Frontal cortex (tissue), 3 donors: ENCODE measurements at regions not wholly inside any gene's neighbourhood (a gene's known extent, or its start where the extent isn't known, plus 50 kb on each side); places are given as distances from the start of the nearest gene placed in this dataset.
"Not testable (repeated sequence)": the region's sequence is repeated elsewhere in the genome, so short reads cannot be mapped to it uniquely, and the experiment has no call there.

Experiments used
- DNase-seq, 2 donors: peaks; one replicate each; pipeline ENCODE4 v3.0.0; 2012; ENCODE audit warnings: low spot score in 2 of 2
- FAIRE-seq: peaks from 2 replicates; lab custom pipeline; 2012; peaks lifted over from hg19 to GRCh38; lab: Jason Lieb, UNC
- donor health status: control.
- donor health status: control.
- donor health status: control.

GRCh38 chr2:210844016-210844415 lies 287.6 kb downstream of the CPS1 start:
- FAIRE-seq, result no peak

GRCh38 chr2:210859314-210859713 lies 302.9 kb downstream of the CPS1 start:
- FAIRE-seq (no peak), DNase-seq (no peak)

More at GRCh38 chr2:210844016-210844415, 287.6 kb downstream of the CPS1 start:
- no peak for DNase-seq

DNA sequence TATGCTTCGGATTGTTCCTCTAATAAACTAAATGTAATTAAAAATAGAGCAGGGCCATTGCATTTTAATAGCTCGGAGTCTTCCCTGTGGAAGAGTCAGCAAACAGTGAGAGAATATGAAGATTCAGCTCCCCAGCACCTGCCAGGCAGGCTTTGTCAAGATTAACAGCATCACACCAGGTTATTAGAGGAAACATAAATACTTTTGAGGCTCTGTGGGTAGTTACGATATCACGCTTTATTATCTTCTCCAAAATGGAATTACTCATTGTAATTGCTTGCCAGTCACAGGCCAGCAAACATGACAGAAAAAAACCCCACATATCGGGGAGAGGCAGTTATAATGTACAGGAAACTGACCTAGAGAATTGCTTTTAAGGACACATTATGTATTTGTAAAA lies 303.9 kb downstream of the CPS1 start:
- DNase-seq, result no peak
- no peak for FAIRE-seq

DNA sequence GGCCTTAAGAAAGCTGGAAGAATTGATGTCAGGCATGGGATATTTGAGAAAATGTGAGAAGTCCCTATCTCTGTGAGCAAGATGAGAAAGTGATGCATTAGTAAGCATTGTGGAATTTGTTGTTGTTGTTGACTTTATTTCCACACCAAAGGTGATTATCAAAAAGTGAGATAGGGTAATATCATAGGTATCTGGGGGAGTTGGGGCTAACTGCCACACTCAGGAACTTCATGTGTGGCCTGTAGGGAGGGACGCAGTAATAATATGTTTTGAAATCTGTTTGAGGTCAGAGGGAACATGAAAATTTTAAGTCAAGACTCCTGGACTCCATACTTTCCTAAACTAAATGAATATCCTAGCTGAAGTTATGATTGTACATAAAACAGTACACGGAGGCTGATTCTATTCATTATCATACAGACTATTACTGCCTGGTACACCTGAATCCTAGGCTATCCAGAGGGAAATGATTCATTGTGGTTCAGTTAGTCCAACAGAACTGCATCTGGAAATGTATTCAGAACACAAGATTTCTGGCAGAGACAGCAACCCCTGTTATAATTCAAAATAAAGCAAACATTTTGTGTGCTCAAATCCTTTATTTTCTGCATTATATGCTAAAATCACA lies 304.8 kb downstream of the CPS1 start:
- FAIRE-seq, result no peak
- no peak for DNase-seq

DNA sequence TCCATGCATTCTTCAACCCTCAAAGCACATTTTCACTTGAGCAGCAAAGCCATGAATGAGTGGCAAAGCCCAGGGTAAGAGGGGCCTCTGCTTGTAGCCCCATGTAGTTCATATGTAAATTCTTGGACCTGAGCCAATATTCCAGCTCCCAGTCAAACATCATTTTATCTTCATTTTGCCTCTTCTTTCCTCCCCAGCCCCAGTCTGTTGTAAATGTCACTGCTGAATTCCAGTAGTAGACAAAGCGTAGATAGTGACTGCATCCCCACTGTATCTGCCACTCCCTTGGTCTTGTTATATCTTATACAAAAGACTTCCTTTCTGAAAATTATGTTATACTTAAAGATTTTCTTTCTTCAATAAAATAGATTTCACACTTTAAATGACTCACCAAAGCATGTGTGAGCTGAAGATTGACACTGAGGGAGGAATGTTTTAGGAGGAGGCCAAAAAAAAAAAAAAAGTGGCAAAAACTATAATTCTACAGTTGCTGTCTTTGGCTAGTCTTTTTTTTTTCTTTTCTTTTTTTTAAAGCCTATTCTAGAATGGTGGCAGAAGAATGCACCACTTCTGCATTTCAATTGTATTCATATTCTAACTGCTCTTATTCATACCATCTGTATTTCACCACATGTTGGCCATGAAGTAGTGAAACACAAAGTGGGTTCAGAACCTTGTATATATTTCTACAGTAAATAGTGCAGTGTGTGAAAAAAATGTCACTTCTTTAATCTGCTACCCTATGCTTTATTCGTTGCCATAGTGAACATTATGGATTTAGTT lies 306.1 kb downstream of the CPS1 start:
- no peak for DNase-seq
- FAIRE-seq, result no peak

GRCh38 chr2:210863283-210863682 lies 306.9 kb downstream of the CPS1 start:
- DNase-seq (no peak), FAIRE-seq (no peak)

GRCh38 chr2:210871566-210871965 lies 315.2 kb downstream of the CPS1 start:
- not testable (repeated sequence) for DNase-seq, FAIRE-seq

GRCh38 chr2:210873631-210874030 lies 317.2 kb downstream of the CPS1 start:
- FAIRE-seq (no peak), DNase-seq (no peak)

- DNase-seq (no peak), FAIRE-seq (no peak)
Measured at GRCh38 chr2:210884227-210884626, 327.8 kb downstream of the CPS1 start.

DNA sequence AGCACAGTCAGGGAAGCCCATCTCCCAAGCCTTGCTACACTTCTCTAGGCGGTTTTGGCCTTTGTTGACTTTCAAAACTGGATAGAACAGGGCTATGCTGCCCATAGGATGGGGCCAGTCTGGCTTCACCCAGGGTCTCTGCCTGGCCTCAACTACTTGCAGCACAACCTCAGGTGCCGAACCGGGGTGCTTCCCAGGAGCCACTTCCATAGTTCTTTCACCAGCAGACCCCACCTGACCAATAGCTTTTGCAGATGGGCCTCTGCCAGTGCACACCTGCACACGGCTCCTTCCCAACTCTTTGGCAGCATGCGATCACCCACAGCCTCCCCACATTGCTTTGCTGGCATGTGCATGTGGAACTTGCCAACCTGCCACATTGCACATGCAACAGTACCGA lies 331.6 kb downstream of the CPS1 start:
- FAIRE-seq, result no peak
- no peak for DNase-seq

DNA sequence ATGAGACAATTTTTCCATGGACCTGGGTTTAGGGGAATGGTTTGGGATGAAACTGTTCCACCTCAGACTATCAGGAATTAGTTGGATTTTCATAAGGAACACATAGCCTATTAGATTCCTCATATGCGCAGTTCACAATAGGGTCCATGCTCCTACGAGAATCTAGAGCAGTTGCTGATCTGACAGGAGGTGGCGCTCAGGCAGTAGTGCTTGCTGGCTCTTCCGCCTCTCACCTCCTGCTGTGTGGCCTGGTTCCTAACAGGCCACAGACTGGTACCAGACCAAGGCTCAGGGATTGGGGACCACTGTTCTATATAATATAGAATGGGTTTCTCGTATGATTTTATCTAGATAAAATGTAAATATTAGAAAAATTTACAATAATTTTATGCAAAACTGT lies 338.7 kb downstream of the CPS1 start:
- no peak for DNase-seq
- FAIRE-seq, result no peak

GRCh38 chr2:210899131-210899530 lies 342.7 kb downstream of the CPS1 start:
- DNase-seq, result no peak
- FAIRE-seq, result no peak

GRCh38 chr2:210901326-210901725 lies 344.9 kb downstream of the CPS1 start:
- FAIRE-seq, result no peak
- no peak for DNase-seq

DNA sequence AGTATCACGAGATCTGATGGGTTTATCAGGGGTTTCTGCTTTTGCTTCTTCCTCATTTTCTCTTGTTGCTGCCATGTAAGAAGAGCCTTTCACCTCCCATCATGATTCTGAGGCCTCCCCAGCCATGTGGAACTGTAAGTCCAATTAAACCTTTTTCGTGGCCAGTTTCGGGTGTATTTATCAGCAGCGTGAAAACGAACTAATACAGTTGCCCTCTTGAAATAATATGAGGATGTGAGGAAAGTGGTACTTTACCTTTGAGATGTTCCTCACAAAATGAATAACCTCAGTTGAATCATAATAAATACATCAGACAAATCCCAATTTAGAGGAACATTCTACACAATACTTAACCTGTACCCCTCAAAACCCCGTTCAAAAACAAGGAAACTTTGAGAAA lies 356.4 kb downstream of the CPS1 start:
- DNase-seq, result no peak
- FAIRE-seq, result no peak

- DNase-seq (no peak), FAIRE-seq (no peak)
Measured at GRCh38 chr2:210913461-210913860, 357.1 kb downstream of the CPS1 start.

DNA sequence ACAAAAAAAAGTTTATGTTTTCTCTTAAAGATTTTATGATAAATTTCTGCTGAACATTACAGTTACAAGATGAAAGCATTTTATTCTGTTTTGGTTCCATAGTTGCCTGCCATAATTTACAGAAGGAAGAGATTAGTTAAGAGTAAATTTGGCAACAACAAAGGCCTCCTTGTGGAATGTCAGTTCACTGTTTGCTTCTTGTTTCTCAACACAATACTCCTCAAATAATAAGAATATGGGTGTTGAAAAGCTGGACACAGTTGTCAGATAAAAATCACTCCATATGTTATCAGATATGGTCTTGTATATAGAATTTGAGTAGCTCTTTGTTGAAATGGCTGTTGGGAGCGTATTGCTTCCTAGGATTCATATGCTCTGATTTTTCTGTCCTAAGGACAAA lies 359.5 kb downstream of the CPS1 start:
- DNase-seq (no peak), FAIRE-seq (no peak)

DNA sequence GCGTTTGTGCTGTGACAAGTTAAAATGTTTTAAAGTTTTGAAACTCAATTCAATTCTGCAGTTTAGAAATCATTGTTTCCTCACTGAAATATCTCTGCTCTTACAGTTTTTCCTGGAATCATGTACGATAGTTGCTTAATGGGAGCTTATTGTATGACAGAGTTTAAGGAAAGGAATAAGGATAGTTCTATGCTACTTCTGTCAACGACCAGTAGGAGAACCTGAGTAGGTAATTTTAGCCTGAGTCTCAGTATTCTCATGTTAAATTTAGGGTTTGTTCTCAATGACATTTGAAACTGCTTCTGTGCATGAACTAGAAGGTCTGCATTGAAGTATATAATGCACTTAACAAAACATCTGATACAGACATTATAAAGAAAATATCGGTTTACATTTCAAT lies 361.1 kb downstream of the CPS1 start:
- DNase-seq, result no peak
- FAIRE-seq, result no peak

DNA sequence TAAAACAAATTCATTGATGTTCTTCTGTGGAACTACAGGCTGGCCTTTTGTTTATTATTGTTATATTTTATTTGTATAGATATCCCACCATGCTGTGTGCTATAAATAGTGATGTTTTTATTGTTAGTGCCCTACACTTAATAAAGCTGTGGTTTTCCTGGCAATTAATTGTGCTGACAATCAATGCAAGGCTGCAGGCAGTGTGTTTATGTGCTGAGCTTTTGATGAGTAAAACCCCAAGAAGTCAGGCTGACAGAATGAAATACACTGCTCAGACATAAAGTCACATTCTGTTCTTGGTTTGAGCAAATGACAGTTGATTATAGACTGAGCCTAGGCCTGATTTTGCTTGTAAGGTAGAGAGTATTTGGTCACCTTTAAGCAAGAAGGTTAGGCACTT lies 362.7 kb downstream of the CPS1 start:
- DNase-seq (no peak), FAIRE-seq (no peak)

- no peak for DNase-seq
- no peak for FAIRE-seq
Measured at GRCh38 chr2:210922419-210922818, 366.0 kb downstream of the CPS1 start.

DNA sequence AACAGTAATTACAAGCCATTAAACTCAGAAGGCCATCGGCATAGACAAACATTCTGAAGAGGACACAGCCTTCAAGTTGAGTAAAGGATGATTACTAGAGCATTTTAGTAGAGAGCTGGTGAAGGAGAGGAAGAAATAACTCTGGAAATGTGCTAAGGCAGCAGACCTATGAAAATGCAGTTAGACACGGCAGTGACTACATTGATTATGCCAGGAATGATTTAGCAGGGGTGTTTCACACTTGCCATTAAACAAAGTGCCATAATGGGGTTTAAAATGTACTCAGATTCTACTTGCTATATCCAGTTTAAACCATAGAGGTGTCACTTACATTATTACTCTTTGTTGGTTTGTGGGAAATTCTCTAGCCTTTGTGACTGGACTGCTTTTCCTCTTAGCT lies 372.3 kb downstream of the CPS1 start:
- DNase-seq (no peak), FAIRE-seq (no peak)

DNA sequence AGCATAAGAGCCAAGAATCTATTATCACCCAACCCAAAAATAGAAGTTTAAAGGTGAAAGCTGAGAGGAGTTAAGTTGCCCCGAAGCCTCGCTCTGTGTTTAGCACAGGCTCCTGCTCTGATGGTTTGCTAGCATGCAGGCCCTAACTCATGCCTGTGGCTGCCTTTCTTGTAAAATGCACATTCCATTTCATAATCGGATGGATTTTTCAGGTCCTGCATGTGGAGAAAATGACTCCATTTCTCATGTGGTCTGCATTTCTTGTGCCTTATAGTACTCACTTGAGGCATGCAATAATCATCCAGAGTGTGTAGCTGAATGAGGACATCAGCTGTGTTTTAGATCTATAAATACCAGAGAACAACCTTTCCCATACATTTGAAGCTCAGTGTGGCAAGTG lies 381.8 kb downstream of the CPS1 start:
- no peak for FAIRE-seq
- no peak for DNase-seq

DNA sequence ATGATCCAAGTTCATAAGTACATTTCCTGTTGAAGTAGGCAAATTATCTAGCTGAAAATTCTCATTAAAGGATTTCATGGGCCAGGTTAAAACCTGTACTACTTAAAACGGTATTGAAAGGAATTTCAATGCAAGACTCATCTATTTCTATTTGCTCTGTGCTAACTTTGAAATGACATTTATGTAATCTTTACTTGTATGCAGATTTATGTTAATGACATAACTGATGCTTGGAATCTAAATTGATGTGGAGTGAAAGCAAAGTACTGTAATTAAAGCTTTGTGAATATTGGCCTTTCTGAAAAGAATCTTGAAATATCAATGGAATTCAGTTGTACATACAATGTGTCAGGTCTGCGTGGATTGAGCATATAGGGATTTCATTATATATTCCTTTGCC lies 390.0 kb downstream of the CPS1 start:
- DNase-seq, result no peak
- no peak for FAIRE-seq
